Breast epithelium (tissue), 3 donors: ENCODE measurements at regions not wholly inside any gene's neighbourhood (a gene's known extent, or its start where the extent isn't known, plus 50 kb on each side); places are given as distances from the start of the nearest gene placed in this dataset.

Source experiments
- POLR2A ChIP-seq: fragments of 450-650 bp; IDR thresholded peaks from one replicate; pipeline ENCODE4 v1.6.1; 2016; ENCODE audit warnings: antibody characterized with exemption, mild to moderate bottlenecking, moderate library complexity
- POLR2AphosphoS5 ChIP-seq, 3 donors: sonication (generic); formaldehyde crosslinking; IDR thresholded peaks; one replicate each; pipeline ENCODE4 v1.6.1; 2017; ENCODE audit warnings: antibody characterized with exemption in 3 of 3
- TF ChIP-seq, protein P1 (sequence below), 3 donors: fragments of 450-650 bp; IDR thresholded peaks; one replicate each; pipeline ENCODE4 v1.5.1; 2016 to 2017; ENCODE audit warnings: antibody characterized with exemption in 3 of 3, mild to moderate bottlenecking in 3 of 3, moderate library complexity in 3 of 3

DNA sequence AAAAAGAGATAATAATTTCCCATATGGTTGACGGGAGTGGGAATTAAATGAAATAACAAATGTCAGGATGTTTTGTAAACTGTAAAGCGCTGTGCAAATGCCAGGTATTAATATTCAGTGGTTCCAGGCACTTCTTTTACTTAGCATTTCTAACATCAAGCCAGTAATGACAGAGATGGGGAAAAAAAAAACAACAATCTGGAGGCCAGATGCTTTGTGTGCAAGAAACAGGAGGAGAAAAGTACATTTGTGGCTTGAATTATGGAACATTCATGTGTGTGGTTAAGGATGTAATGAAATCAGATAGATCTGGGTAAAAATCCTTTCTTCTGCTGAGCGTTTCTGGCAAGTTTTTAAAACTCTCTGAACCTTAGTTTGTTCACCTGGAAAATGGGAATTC lies 509.6 kb downstream of the FUT8 start:
- TF ChIP-seq, protein P1, sequence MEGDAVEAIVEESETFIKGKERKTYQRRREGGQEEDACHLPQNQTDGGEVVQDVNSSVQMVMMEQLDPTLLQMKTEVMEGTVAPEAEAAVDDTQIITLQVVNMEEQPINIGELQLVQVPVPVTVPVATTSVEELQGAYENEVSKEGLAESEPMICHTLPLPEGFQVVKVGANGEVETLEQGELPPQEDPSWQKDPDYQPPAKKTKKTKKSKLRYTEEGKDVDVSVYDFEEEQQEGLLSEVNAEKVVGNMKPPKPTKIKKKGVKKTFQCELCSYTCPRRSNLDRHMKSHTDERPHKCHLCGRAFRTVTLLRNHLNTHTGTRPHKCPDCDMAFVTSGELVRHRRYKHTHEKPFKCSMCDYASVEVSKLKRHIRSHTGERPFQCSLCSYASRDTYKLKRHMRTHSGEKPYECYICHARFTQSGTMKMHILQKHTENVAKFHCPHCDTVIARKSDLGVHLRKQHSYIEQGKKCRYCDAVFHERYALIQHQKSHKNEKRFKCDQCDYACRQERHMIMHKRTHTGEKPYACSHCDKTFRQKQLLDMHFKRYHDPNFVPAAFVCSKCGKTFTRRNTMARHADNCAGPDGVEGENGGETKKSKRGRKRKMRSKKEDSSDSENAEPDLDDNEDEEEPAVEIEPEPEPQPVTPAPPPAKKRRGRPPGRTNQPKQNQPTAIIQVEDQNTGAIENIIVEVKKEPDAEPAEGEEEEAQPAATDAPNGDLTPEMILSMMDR (IDR thresholded peaks at IDR 0.05) = no peak
- TF ChIP-seq POLR2AphosphoS5 (IDR thresholded peaks at IDR 0.05) (no peak), POLR2A (no peak)
